Ramos (cell line): ENCODE measurements at regions not wholly inside any gene's neighbourhood (a gene's known extent, or its start where the extent isn't known, plus 50 kb on each side); places are given as distances from the start of the nearest gene placed in this dataset.

Source experiments
- in situ Hi-C: fragments of 300-500 bp; cut with MboI; formaldehyde crosslinking; loops from one replicate; pipeline ENCODE4 v1.14.3; 2022; ENCODE audit warnings: low sequenced_read_pairs; ENCODE audit not compliant: unreplicated experiment

- in situ Hi-C loops, result loop anchor here (10.0 kb wide), 2 partner anchors 247 to 527 kb away; no protein-coding TSS in a partner anchor
Observed at GRCh38 chr2:126771501-126772195, 115.7 kb downstream of the GYPC start.

- in situ Hi-C loops, result loop anchor here (10.0 kb wide), 2 partner anchors 249 to 529 kb away; no protein-coding TSS in a partner anchor
Observed at GRCh38 chr2:126774290-126774689, 118.3 kb downstream of the GYPC start.

GRCh38 chr2:126774761-126775160, 118.8 kb downstream of the GYPC start:
- in situ Hi-C loops, result loop anchor here (10.0 kb wide), 2 partner anchors 250 to 530 kb away; no protein-coding TSS in a partner anchor

GRCh38 chr2:126775300-126775985, 119.5 kb downstream of the GYPC start:
- in situ Hi-C loops, result loop anchor here (10.0 kb wide), 2 partner anchors 251 to 531 kb away; no protein-coding TSS in a partner anchor

GRCh38 chr2:126776255-126776654, 120.3 kb downstream of the GYPC start:
- in situ Hi-C loops, result loop anchor here (10.0 kb wide), 2 partner anchors 251 to 531 kb away; no protein-coding TSS in a partner anchor

- in situ Hi-C loops, result loop anchor here (10.0 kb wide), 2 partner anchors 252 to 532 kb away; no protein-coding TSS in a partner anchor
Observed at GRCh38 chr2:126776692-126777619, 121.0 kb downstream of the GYPC start.

GRCh38 chr2:126777620-126777978, 121.1 kb upstream of the TEX51 start:
- in situ Hi-C loops, result loop anchor here (10.0 kb wide), 2 partner anchors 253 to 533 kb away; no protein-coding TSS in a partner anchor

- in situ Hi-C loops, result loop anchor here (10.0 kb wide), 2 partner anchors 254 to 534 kb away; no protein-coding TSS in a partner anchor
Observed at GRCh38 chr2:126778561-126779501, 119.9 kb upstream of the TEX51 start.

GRCh38 chr2:126781206-126781605, 117.5 kb upstream of the TEX51 start:
- in situ Hi-C loops, result no loop called here

- in situ Hi-C loops, result no loop called here
Observed at GRCh38 chr2:126781806-126782205, 116.9 kb upstream of the TEX51 start.

GRCh38 chr2:126782648-126783047, 116.0 kb upstream of the TEX51 start:
- in situ Hi-C loops, result no loop called here

- in situ Hi-C loops, result no loop called here
Observed at GRCh38 chr2:126783341-126783740, 115.3 kb upstream of the TEX51 start.

GRCh38 chr2:126784045-126784444, 114.6 kb upstream of the TEX51 start:
- in situ Hi-C loops, result no loop called here

- in situ Hi-C loops, result no loop called here
Observed at GRCh38 chr2:126784621-126785020, 114.1 kb upstream of the TEX51 start.

- in situ Hi-C loops, result no loop called here
Observed at GRCh38 chr2:126785236-126785635, 113.5 kb upstream of the TEX51 start.

GRCh38 chr2:126785862-126786261, 112.8 kb upstream of the TEX51 start:
- in situ Hi-C loops, result no loop called here

GRCh38 chr2:126786765-126787164, 111.9 kb upstream of the TEX51 start:
- in situ Hi-C loops, result no loop called here

- in situ Hi-C loops, result no loop called here
Observed at GRCh38 chr2:126787289-126787688, 111.4 kb upstream of the TEX51 start.

- in situ Hi-C loops, result no loop called here
Observed at GRCh38 chr2:126788113-126788512, 110.6 kb upstream of the TEX51 start.
